ENCODE measurements at regions not wholly inside any gene's neighbourhood (a gene's known extent, or its start where the extent isn't known, plus 50 kb on each side); places are given as distances from the start of the nearest gene placed in this dataset.

DNA sequence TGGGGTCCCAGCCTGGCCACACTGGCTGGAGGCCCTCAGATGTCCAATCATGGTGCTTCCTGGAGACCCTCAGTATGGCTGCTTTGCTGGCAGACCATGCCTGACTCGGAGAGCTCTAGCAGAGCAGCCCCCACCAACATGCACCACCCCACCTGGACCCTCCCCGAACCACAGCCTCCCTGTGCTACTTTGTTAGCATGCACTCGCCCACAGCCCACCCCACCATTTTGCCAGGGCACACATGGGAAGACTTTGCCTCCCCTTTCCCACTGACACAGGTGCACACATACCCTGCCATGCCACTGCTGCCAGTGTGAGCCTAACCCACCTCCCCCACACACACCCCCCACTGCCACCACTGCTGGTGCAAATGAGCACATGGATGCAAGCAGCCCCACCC, 497.5 kb upstream of the PBX1 start:
- RAD21 ChIA-PET (ENCODE audit: low non-redundant PET in 1 of 2, low total read pairs in 2 of 2, uncharacterized antibody in 2 of 2, unreplicated experiment in 2 of 2): no interaction called here
- H3K9me3 ChIP-seq (ENCODE audit: control insufficient read depth in 1 of 2, insufficient read depth in 1 of 2, low read depth in 1 of 2, low read length in 2 of 2): no peaks in the 10 kb centered on the region
- BruUV-seq (replicated peaks): no TSS peak

More for the DNA sequence above, 497.5 kb upstream of the PBX1 start:
- Histone ChIP-seq H3K9ac (ENCODE audit: low read length) (no peak overlapping the region), H3K27ac (ENCODE audit: low read depth, low read length) (no peak overlapping the region), H3K27me3 (ENCODE audit: insufficient read depth, low read length) (no peaks in the 10 kb centered on the region), H3K4me1 (ENCODE audit: control insufficient read depth in 1 of 2, insufficient read depth in 2 of 2, low read length in 2 of 2) (peaks cover 0 to 4% of the 10 kb centered on the region in 2 experiments; a peak in 1 of 4 replicates), H3K36me3 (ENCODE audit: control insufficient read depth in 1 of 2, insufficient read depth in 2 of 2, low read length in 2 of 2) (no peaks in the 10 kb centered on the region), H2AFZ (ENCODE audit: low read depth, low read length, poor library complexity, severe bottlenecking) (no peak overlapping the region), H3K4me3 (replicated peaks in 1 of 2; ENCODE audit: low read depth in 1 of 2, low read length in 2 of 2) (no peak overlapping the region), H3K79me2 (ENCODE audit: insufficient read depth, low read length) (no peaks in the 10 kb centered on the region), H3K4me2 (ENCODE audit: low read length) (no peak overlapping the region), H3K9me2 (ENCODE audit: insufficient read depth) (no peaks in the 10 kb centered on the region), H4K20me1 (ENCODE audit: insufficient read depth) (no peaks in the 10 kb centered on the region; the same call in 1 of the 2 replicates)
- ATAC-seq (no peak), DNase-seq (ENCODE audit: low read depth, low spot score) (no peak)
- ChIA-PET CTCF (no interaction called here), POLR2A (no interaction called here)
- intact Hi-C loops (cut with micrococcal nuclease): no loop called here
- TF ChIP-seq POLR2A (IDR thresholded peaks at IDR 0.05; ENCODE audit: borderline replicate concordance, extremely low read depth, insufficient read depth, insufficient read length) (no peak), SIN3A (IDR thresholded peaks at IDR 0.05; ENCODE audit: low read depth) (no peak), EGR1 (IDR thresholded peaks at IDR 0.05; ENCODE audit: low read depth) (no peak), ZNF274 (IDR thresholded peaks at IDR 0.05; ENCODE audit: low read depth, low read length) (no peak), TCF7L2 (IDR thresholded peaks at IDR 0.05; ENCODE audit: borderline replicate concordance, extremely low read depth, insufficient read depth, insufficient read length) (no peak), JUND (IDR thresholded peaks at IDR 0.05) (no peak), EZH2 (IDR thresholded peaks at IDR 0.05) (no peak), SRF (IDR thresholded peaks at IDR 0.05; ENCODE audit: low read depth) (no peak), CBX3 (IDR thresholded peaks at IDR 0.05; ENCODE audit: low read depth) (no peak), YY1 (IDR thresholded peaks at IDR 0.05; ENCODE audit: extremely low read depth, insufficient replicate concordance, low read depth, low read length) (no peak), RAD21 (IDR thresholded peaks at IDR 0.05; ENCODE audit: low read depth) (no peak), ZFX (IDR thresholded peaks at IDR 0.05) (no peak), EZH2phosphoT487 (IDR thresholded peaks at IDR 0.05; ENCODE audit: borderline replicate concordance) (no peak), FOSL1 (IDR thresholded peaks at IDR 0.05; ENCODE audit: low read depth) (no peak), POLR2AphosphoS5 (IDR thresholded peaks at IDR 0.05; ENCODE audit: low read depth, low read length) (no peak)
- TF ChIP-seq, protein P1, sequence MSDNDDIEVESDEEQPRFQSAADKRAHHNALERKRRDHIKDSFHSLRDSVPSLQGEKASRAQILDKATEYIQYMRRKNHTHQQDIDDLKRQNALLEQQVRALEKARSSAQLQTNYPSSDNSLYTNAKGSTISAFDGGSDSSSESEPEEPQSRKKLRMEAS (IDR thresholded peaks at IDR 0.05): no peak
- TF ChIP-seq, protein P2, sequence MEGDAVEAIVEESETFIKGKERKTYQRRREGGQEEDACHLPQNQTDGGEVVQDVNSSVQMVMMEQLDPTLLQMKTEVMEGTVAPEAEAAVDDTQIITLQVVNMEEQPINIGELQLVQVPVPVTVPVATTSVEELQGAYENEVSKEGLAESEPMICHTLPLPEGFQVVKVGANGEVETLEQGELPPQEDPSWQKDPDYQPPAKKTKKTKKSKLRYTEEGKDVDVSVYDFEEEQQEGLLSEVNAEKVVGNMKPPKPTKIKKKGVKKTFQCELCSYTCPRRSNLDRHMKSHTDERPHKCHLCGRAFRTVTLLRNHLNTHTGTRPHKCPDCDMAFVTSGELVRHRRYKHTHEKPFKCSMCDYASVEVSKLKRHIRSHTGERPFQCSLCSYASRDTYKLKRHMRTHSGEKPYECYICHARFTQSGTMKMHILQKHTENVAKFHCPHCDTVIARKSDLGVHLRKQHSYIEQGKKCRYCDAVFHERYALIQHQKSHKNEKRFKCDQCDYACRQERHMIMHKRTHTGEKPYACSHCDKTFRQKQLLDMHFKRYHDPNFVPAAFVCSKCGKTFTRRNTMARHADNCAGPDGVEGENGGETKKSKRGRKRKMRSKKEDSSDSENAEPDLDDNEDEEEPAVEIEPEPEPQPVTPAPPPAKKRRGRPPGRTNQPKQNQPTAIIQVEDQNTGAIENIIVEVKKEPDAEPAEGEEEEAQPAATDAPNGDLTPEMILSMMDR (IDR thresholded peaks at IDR 0.05 in 2 of 3, conservative IDR thresholded peaks at IDR 0.05 in 1 of 3; ENCODE audit: borderline replicate concordance in 1 of 3, insufficient read depth in 1 of 3, low read depth in 2 of 3, low read length in 2 of 3): no peak
- TF ChIP-seq, protein P3, sequence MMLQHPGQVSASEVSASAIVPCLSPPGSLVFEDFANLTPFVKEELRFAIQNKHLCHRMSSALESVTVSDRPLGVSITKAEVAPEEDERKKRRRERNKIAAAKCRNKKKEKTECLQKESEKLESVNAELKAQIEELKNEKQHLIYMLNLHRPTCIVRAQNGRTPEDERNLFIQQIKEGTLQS (IDR thresholded peaks at IDR 0.05): no peak
- TF ChIP-seq, protein P4, sequence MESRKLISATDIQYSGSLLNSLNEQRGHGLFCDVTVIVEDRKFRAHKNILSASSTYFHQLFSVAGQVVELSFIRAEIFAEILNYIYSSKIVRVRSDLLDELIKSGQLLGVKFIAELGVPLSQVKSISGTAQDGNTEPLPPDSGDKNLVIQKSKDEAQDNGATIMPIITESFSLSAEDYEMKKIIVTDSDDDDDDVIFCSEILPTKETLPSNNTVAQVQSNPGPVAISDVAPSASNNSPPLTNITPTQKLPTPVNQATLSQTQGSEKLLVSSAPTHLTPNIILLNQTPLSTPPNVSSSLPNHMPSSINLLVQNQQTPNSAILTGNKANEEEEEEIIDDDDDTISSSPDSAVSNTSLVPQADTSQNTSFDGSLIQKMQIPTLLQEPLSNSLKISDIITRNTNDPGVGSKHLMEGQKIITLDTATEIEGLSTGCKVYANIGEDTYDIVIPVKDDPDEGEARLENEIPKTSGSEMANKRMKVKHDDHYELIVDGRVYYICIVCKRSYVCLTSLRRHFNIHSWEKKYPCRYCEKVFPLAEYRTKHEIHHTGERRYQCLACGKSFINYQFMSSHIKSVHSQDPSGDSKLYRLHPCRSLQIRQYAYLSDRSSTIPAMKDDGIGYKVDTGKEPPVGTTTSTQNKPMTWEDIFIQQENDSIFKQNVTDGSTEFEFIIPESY (IDR thresholded peaks at IDR 0.05; ENCODE audit: extremely low read depth, insufficient replicate concordance, low read length): no peak

Measured in HCT116 (cell line).